ENCODE measurements at regions not wholly inside any gene's neighbourhood (a gene's known extent, or its start where the extent isn't known, plus 50 kb on each side); places are given as distances from the start of the nearest gene placed in this dataset.

- H3K4me3 ChIP-seq (ENCODE audit: insufficient read depth, low read depth, low read length), result no peak overlapping the region
- no peak overlapping the region for H4K91ac ChIP-seq (ENCODE audit: insufficient read depth, low read depth, low read length)
- H4K20me1 ChIP-seq (ENCODE audit: insufficient read depth, low read length), result no peaks in the 10 kb centered on the region
- WGBS, 2 experiments (ENCODE audit: extremely low coverage in 2 of 2, insufficient read length in 1 of 2), result 0% methylated on average over 1 of the region's 1 CpG; no CpG with 5 or more reads in 1 of the 2 experiments
- H4K5ac ChIP-seq (ENCODE audit: low read depth, low read length), result no peak overlapping the region
- no peak overlapping the region for H3K4ac ChIP-seq (ENCODE audit: low read depth, low read length)
- H3K56ac ChIP-seq (ENCODE audit: extremely low read depth, insufficient read depth, low read length), result no peak overlapping the region
- H2AK5ac ChIP-seq (ENCODE audit: low read depth, low read length), result no peak overlapping the region
- no peaks in the 10 kb centered on the region for H3K9me1 ChIP-seq (ENCODE audit: insufficient read depth, low read length)
- no peaks in the 10 kb centered on the region for H3K36me3 ChIP-seq (ENCODE audit: control insufficient read depth, insufficient read depth, low read length)
- intact Hi-C loops (cut with micrococcal nuclease) (no loop called here), dilution Hi-C loops (cut with HindIII; ENCODE audit: low sequenced_read_pairs, unreplicated experiment) (no loop called here), in situ Hi-C loops (cut with MboI; ENCODE audit: low sequenced_read_pairs) (no loop called here)
- no peak overlapping the region for H2AK9ac ChIP-seq (replicated peaks; ENCODE audit: low read depth, low read length, poor library complexity)
- H2AFZ ChIP-seq (replicated peaks; ENCODE audit: low read length, poor library complexity), result no peak overlapping the region
- no peak overlapping the region for H3K18ac ChIP-seq (ENCODE audit: low read depth, low read length)
- no peak overlapping the region for H4K8ac ChIP-seq (ENCODE audit: low read depth in 2 of 2, low read length in 2 of 2)
- BruUV-seq (replicated peaks), result no TSS peak
- H3K14ac ChIP-seq (replicated peaks; ENCODE audit: low read depth, low read length), result no peak overlapping the region
- CTCF ChIA-PET, result no interaction called here
- no peak overlapping the region for H3K23ac ChIP-seq (ENCODE audit: low read depth, low read length)
- H2BK20ac ChIP-seq (ENCODE audit: low read depth, low read length), result no peak overlapping the region
- TF ChIP-seq POLR2A (IDR thresholded peaks at IDR 0.05; ENCODE audit: low read depth, low read length) (no peak), BHLHE40 (IDR thresholded peaks at IDR 0.05; ENCODE audit: low read depth, low read length) (no peak), CHD1 (IDR thresholded peaks at IDR 0.05; ENCODE audit: low read depth, low read length) (no peak), CEBPB (IDR thresholded peaks at IDR 0.05; ENCODE audit: low read depth, low read length) (no peak), FOS (IDR thresholded peaks at IDR 0.05; ENCODE audit: low read depth, low read length) (no peak), RFX5 (IDR thresholded peaks at IDR 0.05; ENCODE audit: low read depth, low read length) (no peak), MXI1 (IDR thresholded peaks at IDR 0.05; ENCODE audit: borderline replicate concordance, low read depth, low read length) (no peak), MAFK (IDR thresholded peaks at IDR 0.05; ENCODE audit: low read depth, low read length) (no peak), NFE2L2 (IDR thresholded peaks at IDR 0.05; ENCODE audit: low read depth, low read length) (no peak), SMC3 (IDR thresholded peaks at IDR 0.05; ENCODE audit: low read depth, low read length) (no peak), MAZ (IDR thresholded peaks at IDR 0.05; ENCODE audit: borderline replicate concordance, low read depth, low read length) (no peak), RAD21 (IDR thresholded peaks at IDR 0.05; ENCODE audit: low read length) (no peak), RCOR1 (IDR thresholded peaks at IDR 0.05; ENCODE audit: insufficient replicate concordance, low read length) (no peak)
- TF ChIP-seq, protein P1, sequence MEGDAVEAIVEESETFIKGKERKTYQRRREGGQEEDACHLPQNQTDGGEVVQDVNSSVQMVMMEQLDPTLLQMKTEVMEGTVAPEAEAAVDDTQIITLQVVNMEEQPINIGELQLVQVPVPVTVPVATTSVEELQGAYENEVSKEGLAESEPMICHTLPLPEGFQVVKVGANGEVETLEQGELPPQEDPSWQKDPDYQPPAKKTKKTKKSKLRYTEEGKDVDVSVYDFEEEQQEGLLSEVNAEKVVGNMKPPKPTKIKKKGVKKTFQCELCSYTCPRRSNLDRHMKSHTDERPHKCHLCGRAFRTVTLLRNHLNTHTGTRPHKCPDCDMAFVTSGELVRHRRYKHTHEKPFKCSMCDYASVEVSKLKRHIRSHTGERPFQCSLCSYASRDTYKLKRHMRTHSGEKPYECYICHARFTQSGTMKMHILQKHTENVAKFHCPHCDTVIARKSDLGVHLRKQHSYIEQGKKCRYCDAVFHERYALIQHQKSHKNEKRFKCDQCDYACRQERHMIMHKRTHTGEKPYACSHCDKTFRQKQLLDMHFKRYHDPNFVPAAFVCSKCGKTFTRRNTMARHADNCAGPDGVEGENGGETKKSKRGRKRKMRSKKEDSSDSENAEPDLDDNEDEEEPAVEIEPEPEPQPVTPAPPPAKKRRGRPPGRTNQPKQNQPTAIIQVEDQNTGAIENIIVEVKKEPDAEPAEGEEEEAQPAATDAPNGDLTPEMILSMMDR (conservative IDR thresholded peaks at IDR 0.05; ENCODE audit: low read depth, low read length), result no peak
- TF ChIP-seq, protein P2, sequence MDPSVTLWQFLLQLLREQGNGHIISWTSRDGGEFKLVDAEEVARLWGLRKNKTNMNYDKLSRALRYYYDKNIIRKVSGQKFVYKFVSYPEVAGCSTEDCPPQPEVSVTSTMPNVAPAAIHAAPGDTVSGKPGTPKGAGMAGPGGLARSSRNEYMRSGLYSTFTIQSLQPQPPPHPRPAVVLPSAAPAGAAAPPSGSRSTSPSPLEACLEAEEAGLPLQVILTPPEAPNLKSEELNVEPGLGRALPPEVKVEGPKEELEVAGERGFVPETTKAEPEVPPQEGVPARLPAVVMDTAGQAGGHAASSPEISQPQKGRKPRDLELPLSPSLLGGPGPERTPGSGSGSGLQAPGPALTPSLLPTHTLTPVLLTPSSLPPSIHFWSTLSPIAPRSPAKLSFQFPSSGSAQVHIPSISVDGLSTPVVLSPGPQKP (IDR thresholded peaks at IDR 0.05; ENCODE audit: borderline replicate concordance, low read depth, low read length), result no peak
- TF ChIP-seq, protein P3, sequence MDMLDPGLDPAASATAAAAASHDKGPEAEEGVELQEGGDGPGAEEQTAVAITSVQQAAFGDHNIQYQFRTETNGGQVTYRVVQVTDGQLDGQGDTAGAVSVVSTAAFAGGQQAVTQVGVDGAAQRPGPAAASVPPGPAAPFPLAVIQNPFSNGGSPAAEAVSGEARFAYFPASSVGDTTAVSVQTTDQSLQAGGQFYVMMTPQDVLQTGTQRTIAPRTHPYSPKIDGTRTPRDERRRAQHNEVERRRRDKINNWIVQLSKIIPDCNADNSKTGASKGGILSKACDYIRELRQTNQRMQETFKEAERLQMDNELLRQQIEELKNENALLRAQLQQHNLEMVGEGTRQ (IDR thresholded peaks at IDR 0.05; ENCODE audit: low read depth, low read length), result no peak
- no peak overlapping the region for H3K4me2 ChIP-seq (ENCODE audit: low read depth, low read length)
- no peaks in the 10 kb centered on the region for H3K4me1 ChIP-seq (ENCODE audit: control insufficient read depth, insufficient read depth, low read length)
- peaks cover 2% of the 10 kb centered on the region for H3K9me3 ChIP-seq (ENCODE audit: control insufficient read depth, insufficient read depth, low read length)
- no peaks in the 10 kb centered on the region for H3K79me1 ChIP-seq (ENCODE audit: low read depth in 1 of 2, low read length in 2 of 2)
- no peaks in the 10 kb centered on the region for H3K27me3 ChIP-seq (ENCODE audit: control insufficient read depth, insufficient read depth, low read length)
- DNase-seq, result no peak
- H2BK5ac ChIP-seq (ENCODE audit: low read depth, low read length, poor library complexity, severe bottlenecking), result no peak overlapping the region
- H2BK120ac ChIP-seq (ENCODE audit: low read depth, low read length), result no peak overlapping the region
- no peak for ATAC-seq (ENCODE audit: low read depth)
- H2BK15ac ChIP-seq (ENCODE audit: low read depth, low read length), result no peak overlapping the region
- POLR2A ChIA-PET (ENCODE audit: unreplicated experiment), result no interaction called here
- no peak overlapping the region for H3K9ac ChIP-seq (ENCODE audit: low read depth, low read length)
- no peak overlapping the region for H3K27ac ChIP-seq (ENCODE audit: insufficient read depth, low read length)
These were observed 89.4 kb downstream of the KIF2B start for GRCh38 chr17:53912117-53912516.

Measured in IMR-90 (cell line).